GM18519 (cell line): ENCODE measurements at regions not wholly inside any gene's neighbourhood (a gene's known extent, or its start where the extent isn't known, plus 50 kb on each side); places are given as distances from the start of the nearest gene placed in this dataset.

Experiments used
- ATAC-seq: cut with Tn5 transposase; IDR thresholded peaks from one replicate; pipeline ENCODE4 v1.9.1; 2021; ENCODE audit warnings: mild to moderate bottlenecking, moderate library complexity; ENCODE audit not compliant: unreplicated experiment, low FRiP score

- no peak for ATAC-seq
Measured at GRCh38 chr13:85742355-85742754, 56.9 kb downstream of the SLITRK6 start.

GRCh38 chr13:85741017-85741416, 58.2 kb downstream of the SLITRK6 start:
- no peak for ATAC-seq

GRCh38 chr13:85738696-85739320, 60.4 kb downstream of the SLITRK6 start:
- no peak for ATAC-seq

- no peak for ATAC-seq
Measured at GRCh38 chr13:85737952-85738351, 61.3 kb downstream of the SLITRK6 start.

GRCh38 chr13:85729296-85729695, 69.9 kb downstream of the SLITRK6 start:
- no peak for ATAC-seq

GRCh38 chr13:85728811-85729210, 70.4 kb downstream of the SLITRK6 start:
- ATAC-seq = no peak

GRCh38 chr13:85725433-85725832, 73.8 kb downstream of the SLITRK6 start:
- no peak for ATAC-seq

GRCh38 chr13:85724546-85725432, 74.4 kb downstream of the SLITRK6 start:
- ATAC-seq = no peak

- ATAC-seq = no peak
Measured at GRCh38 chr13:85719749-85720148, 79.5 kb downstream of the SLITRK6 start.

- no peak for ATAC-seq
Measured at GRCh38 chr13:85717921-85718320, 81.3 kb downstream of the SLITRK6 start.

GRCh38 chr13:85710545-85710944, 88.7 kb downstream of the SLITRK6 start:
- no peak for ATAC-seq

GRCh38 chr13:85709721-85710120, 89.5 kb downstream of the SLITRK6 start:
- no peak for ATAC-seq

GRCh38 chr13:85709072-85709471, 90.1 kb downstream of the SLITRK6 start:
- ATAC-seq = no peak

GRCh38 chr13:85700906-85701305, 98.3 kb downstream of the SLITRK6 start:
- no peak for ATAC-seq

- no peak for ATAC-seq
Measured at GRCh38 chr13:85698256-85698655, 101.0 kb downstream of the SLITRK6 start.

- no peak for ATAC-seq
Measured at GRCh38 chr13:85694992-85695391, 104.2 kb downstream of the SLITRK6 start.

- ATAC-seq = no peak
Measured at GRCh38 chr13:85693889-85694511, 105.2 kb downstream of the SLITRK6 start.

- no peak for ATAC-seq
Measured at GRCh38 chr13:85690368-85690767, 108.9 kb downstream of the SLITRK6 start.

- ATAC-seq = no peak
Measured at GRCh38 chr13:85685436-85685835, 113.8 kb downstream of the SLITRK6 start.

- ATAC-seq = no peak
Measured at GRCh38 chr13:85675151-85675907, 123.9 kb downstream of the SLITRK6 start.

GRCh38 chr13:85671336-85671735, 127.9 kb downstream of the SLITRK6 start:
- ATAC-seq = no peak
